ENCODE measurements at regions not wholly inside any gene's neighbourhood (a gene's known extent, or its start where the extent isn't known, plus 50 kb on each side); places are given as distances from the start of the nearest gene placed in this dataset.

GRCh38 chr2:67158718-67159117 lies 238.4 kb upstream of the ETAA1 start:
- H3K9me3 ChIP-seq (ENCODE audit: control insufficient read depth, insufficient read depth, low read length): no peaks in the 10 kb centered on the region
- no peaks in the 10 kb centered on the region for H3K4me1 ChIP-seq (ENCODE audit: control insufficient read depth, low read length)
- H3K27me3 ChIP-seq (ENCODE audit: control insufficient read depth, low read length): no peaks in the 10 kb centered on the region
- H3K4me3 ChIP-seq (ENCODE audit: low read length): no peak overlapping the region
- H3K79me2 ChIP-seq (ENCODE audit: control insufficient read depth, low read length): no peaks in the 10 kb centered on the region
- no peaks in the 10 kb centered on the region for H4K20me1 ChIP-seq (ENCODE audit: control insufficient read depth, insufficient read depth, low read depth, low read length)
- no peaks in the 10 kb centered on the region for H3K9me2 ChIP-seq (replicated peaks; ENCODE audit: control insufficient read depth, low read length)
- no peaks in the 10 kb centered on the region for H3F3A ChIP-seq (ENCODE audit: control insufficient read depth, insufficient read depth)
- H3K4me2 ChIP-seq (ENCODE audit: low read length): no peak overlapping the region
- no peak overlapping the region for H3K27ac ChIP-seq (ENCODE audit: low read depth, low read length)
- no peaks in the 10 kb centered on the region for H3K36me3 ChIP-seq (ENCODE audit: control insufficient read depth, low read length)
- TF ChIP-seq CTCF (IDR thresholded peaks at IDR 0.05; ENCODE audit: low read depth, low read length, poor library complexity, severe bottlenecking) (no peak), EZH2phosphoT487 (IDR thresholded peaks at IDR 0.05; ENCODE audit: borderline replicate concordance, low read length) (no peak)

GRCh38 chr2:67159929-67160328 lies 237.2 kb upstream of the ETAA1 start:
- Histone ChIP-seq H3K27ac (ENCODE audit: low read depth, low read length) (no peak overlapping the region), H3K4me2 (ENCODE audit: low read length) (no peak overlapping the region), H4K20me1 (ENCODE audit: control insufficient read depth, insufficient read depth, low read depth, low read length) (no peaks in the 10 kb centered on the region), H3K9me2 (replicated peaks; ENCODE audit: control insufficient read depth, low read length) (no peaks in the 10 kb centered on the region), H3K4me1 (ENCODE audit: control insufficient read depth, low read length) (no peaks in the 10 kb centered on the region), H3K9me3 (ENCODE audit: control insufficient read depth, insufficient read depth, low read length) (no peaks in the 10 kb centered on the region), H3F3A (ENCODE audit: control insufficient read depth, insufficient read depth) (no peaks in the 10 kb centered on the region), H3K79me2 (ENCODE audit: control insufficient read depth, low read length) (no peaks in the 10 kb centered on the region), H3K36me3 (ENCODE audit: control insufficient read depth, low read length) (no peaks in the 10 kb centered on the region), H3K4me3 (ENCODE audit: low read length) (no peak overlapping the region), H3K27me3 (ENCODE audit: control insufficient read depth, low read length) (no peaks in the 10 kb centered on the region)
- TF ChIP-seq EZH2phosphoT487 (IDR thresholded peaks at IDR 0.05; ENCODE audit: borderline replicate concordance, low read length): no peak
- TF ChIP-seq CTCF (IDR thresholded peaks at IDR 0.05; ENCODE audit: low read depth, low read length, poor library complexity, severe bottlenecking): no peak

DNA sequence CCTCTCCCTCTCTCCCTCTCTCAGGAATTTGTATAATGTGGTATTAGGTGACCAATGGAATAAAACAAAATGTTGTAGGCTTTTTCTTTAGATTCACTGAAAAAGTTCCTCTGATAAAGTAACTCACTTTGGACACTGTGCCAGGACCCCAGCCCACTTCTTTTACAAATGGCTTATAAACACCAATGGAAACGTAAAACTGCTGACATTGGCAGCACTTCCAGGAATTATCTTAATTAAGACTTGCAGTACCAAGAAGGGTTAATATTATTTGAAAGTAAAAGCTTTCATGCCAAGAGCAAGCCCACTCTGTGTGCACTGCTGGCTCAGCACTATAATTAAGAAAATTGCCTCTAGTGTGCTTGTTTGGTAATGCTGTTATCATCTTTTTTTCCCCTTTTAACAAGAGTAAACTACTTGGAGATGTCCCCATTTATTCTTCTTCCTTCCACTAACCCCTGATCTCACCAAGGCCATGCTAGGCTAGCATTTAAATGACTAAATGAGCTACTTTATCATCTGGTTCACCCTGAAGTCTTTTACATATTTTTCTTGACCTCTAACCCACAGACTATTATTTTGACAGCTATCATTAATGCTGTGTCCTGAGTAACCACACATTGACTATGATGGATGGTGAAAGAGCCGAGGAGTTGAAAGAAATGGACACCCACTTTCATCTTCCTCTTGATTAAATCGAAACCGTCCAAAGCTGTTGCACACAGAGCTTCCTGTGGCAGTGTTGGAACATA lies 232.2 kb upstream of the ETAA1 start:
- Histone ChIP-seq H3K4me3 (ENCODE audit: low read length) (no peak overlapping the region), H3K27me3 (ENCODE audit: control insufficient read depth, low read length) (no peaks in the 10 kb centered on the region), H3K27ac (ENCODE audit: low read depth, low read length) (no peak overlapping the region), H3K79me2 (ENCODE audit: control insufficient read depth, low read length) (no peaks in the 10 kb centered on the region), H3K4me1 (ENCODE audit: control insufficient read depth, low read length) (no peaks in the 10 kb centered on the region), H4K20me1 (ENCODE audit: control insufficient read depth, insufficient read depth, low read depth, low read length) (no peaks in the 10 kb centered on the region), H3F3A (ENCODE audit: control insufficient read depth, insufficient read depth) (no peaks in the 10 kb centered on the region), H3K9me2 (replicated peaks; ENCODE audit: control insufficient read depth, low read length) (no peaks in the 10 kb centered on the region), H3K9me3 (ENCODE audit: control insufficient read depth, insufficient read depth, low read length) (no peaks in the 10 kb centered on the region), H3K4me2 (ENCODE audit: low read length) (no peak overlapping the region), H3K36me3 (ENCODE audit: control insufficient read depth, low read length) (no peaks in the 10 kb centered on the region)
- TF ChIP-seq EZH2phosphoT487 (IDR thresholded peaks at IDR 0.05; ENCODE audit: borderline replicate concordance, low read length) (no peak), CTCF (IDR thresholded peaks at IDR 0.05; ENCODE audit: low read depth, low read length, poor library complexity, severe bottlenecking) (no peak)
